NCI-H2107 (cell line): ENCODE measurements at regions not wholly inside any gene's neighbourhood (a gene's known extent, or its start where the extent isn't known, plus 50 kb on each side); places are given as distances from the start of the nearest gene placed in this dataset.
"Not testable (repeated sequence)": the region's sequence is repeated elsewhere in the genome, so short reads cannot be mapped to it uniquely, and the experiment has no call there.

Source experiments
- DNase-seq: peaks from one replicate; lab custom pipeline; 2025; lab: John Stamatoyannopoulos, UW

DNA sequence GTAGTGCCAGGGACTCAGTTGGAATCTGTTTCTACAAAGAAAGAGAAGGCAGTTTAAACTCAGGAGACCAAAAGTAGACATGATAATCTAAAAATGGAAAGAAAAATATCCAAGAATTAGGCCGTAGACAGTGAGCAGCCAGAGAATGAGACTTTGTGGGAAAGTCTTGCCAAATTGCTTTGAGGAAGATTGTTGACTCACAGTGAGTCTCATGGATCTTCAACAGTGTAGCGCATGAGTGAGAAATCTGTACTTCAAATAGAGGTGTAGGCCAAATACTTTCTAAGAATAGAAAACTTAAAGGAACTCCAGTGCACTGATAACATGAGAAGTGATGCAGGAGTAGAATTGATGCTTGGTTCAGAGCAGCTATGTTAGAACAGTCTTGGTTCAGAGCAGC lies 284.5 kb downstream of the HTR1B start:
- no peak for DNase-seq

DNA sequence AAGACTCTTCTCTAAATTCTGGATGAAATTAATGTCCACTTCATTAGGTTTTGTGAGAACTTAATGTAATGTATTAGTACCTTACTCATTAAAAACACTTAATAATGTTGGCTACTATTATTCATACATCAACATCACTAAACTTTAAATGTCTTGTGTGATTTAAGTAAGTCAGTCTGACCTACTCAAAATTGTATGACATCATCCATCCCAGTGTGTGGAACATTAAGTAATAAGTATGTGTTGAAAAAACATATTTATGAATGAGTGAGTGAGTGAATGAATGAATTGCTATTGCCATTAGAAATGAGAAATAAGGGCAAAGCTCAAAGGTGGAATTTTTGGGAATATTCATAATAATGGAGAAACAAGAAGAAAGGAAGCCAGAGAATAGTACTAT lies 285.8 kb downstream of the HTR1B start:
- no peak for DNase-seq

DNA sequence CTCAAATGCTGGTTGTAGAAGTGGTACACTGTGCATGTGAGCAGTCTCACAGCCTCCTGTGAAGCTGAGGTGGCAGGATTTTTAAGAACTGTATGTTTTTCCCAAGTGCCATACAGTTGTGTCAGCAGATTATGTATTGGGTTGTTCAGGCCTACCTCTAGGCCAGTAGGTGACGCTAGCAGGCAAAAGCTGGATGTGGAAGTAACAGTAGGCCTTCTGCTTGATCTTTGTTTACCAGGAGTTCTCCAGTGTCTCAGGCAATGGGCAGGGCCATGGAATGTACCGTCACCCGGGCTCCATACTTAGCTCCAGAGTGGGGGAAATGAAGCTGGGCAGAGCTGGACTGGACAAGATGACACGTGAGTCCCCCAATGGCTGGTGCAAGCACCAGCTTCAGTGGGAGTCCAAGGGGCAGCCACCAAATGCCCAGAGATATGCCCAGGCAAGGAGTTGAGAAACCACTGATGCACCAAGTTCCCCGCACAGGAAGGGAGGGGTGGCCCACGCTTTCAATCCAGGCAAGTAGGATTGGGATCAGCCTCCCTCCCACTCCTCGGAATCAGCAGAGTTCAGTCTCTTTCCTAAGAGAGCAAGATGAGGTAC lies 289.7 kb downstream of the HTR1B start:
- DNase-seq = no peak

DNA sequence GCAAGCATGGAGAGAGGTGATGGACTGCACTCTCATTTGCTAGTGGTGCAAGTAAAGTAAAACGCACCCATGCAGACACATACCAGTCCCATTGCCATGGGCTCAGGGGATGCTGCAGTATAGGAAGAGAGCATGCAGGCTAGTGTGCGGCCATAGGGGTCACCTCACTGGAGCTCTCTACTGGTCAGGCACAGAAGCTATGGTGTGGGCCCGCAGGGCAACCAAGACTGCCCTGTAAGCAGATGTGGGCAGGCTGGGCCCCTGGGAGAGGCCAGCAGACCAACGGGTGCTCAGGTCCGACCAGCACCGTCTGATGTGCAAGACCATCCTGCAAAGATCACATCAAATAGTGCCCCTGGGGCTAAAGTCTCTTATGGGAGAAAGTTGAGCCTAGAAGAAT lies 290.7 kb downstream of the HTR1B start:
- DNase-seq = no peak

DNA sequence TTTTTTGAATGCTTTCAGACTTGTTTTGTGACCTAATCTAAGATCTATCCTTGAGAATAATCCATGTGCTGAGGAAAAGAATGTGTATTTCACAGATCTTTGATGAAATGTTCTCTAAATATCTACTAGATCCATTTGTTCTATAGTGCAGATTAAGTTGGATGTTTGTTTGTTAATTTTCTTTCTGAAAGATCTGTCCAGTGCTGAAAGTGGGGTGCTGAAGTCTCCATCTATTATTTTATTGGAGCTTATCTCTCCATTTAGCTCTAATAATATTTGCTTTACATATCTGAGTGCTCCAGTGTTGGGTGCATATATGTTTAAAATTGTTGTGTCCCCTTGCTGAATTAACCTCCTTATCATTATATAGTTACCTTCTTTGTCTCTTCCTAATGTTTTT lies 303.6 kb downstream of the HTR1B start:
- no peak for DNase-seq

DNA sequence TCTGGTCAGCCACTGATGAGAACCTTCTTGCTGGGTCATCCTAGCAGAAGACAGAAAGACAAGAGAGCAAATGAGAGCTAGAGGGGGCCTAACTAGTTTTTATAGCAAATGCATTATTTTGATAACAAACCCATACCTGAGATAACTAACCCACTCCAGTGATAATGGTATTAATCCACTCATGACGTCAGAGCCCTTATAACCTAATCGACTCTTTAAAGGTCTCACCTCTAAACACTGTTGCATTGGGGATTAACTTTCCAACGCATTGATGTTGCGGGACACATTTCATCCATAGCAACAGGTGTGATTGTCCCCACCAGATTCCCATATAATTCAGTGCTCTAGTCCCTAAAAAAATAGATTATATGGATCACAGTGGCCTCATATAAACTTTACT lies 312.1 kb downstream of the HTR1B start:
- no peak for DNase-seq

DNA sequence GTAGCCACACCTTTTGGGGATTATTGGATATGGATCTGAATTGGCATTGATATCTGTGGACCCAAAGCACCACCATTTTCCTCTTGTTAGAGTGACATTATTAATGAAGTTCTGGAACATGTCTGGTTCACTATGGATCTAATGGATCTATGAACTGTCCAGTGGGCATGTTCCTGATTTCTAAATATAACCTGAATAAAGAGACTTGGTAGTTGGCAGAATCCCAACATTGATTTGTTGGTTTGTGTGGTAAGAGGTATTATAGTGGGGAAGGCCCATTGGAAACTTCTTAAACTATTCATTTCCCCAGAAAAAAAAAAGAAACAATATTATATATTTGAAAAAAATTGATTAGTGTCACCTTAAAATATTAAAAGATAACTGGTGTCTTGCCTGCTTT lies 312.6 kb downstream of the HTR1B start:
- no peak for DNase-seq

DNA sequence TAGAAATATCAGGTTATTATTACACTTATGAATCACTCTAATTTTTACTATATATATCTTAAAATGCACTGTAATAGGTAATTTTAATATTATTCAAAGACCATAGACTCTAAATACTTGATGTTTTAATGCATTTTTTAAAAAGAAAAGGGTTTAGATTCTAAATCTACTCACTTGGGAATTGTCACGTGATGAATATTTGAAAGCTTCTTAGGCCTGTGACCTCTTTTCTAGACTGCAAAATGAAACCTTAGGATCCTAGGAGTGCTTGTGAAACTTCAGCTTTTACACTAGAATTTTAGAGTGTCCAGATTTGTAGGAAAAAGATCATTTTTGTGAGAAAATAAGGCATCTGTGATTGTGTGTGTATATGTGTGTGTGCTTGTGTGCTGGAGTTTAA lies 318.0 kb downstream of the HTR1B start:
- no peak for DNase-seq

DNA sequence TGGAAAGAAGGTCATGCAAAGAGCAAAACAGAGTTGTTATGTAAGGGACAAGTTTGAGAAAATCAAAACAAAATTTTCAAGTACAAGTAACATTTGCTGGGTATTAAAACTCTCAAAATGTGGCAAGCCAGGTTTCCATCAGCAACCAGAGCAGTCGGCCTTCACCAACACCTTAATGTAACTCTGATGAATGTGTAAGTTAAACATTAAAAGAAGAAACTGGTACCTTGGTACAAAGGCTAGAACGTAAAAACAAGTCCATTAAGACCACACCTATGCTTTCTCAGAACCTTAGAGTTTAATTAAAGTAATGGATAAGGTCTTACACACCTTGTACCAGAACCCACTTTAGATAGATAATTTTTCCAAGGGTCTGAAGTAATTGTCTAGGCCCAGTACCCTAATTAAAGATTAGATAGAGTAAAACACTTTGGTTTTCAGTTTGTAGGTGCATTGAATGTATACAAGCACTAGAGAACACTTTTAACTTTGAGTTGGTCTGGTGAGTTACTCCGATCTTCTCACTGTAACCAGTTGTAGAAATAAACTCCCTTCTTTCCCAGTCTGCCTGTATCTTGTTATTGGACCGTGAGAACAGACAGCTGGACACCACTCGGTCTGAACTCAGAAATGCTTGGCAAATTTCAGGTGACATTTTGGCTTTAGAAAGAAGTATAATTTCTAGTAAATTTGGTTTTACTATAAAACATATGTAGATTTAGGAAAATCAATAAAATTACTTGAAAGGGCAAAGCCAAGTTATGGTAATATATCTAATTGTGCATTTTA lies 319.4 kb downstream of the HTR1B start:
- DNase-seq = no peak

DNA sequence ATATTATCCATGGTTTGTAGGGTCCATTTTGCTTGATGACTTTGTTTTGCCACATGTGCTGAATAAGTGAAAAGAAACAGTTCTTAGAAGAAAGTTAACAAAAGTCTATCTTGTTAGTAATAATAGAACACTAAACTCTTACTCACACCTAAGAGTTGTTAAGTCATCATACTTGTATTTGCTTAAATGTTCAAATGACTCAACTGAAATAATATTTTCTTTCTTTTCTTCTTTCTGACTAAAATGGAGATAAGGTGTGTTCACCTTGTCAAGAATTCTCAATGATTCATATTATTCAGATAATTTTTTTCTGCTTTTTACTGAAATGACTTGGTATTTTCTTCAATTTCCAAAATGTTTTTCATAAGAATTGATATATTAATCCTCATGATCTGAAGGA lies 327.2 kb downstream of the HTR1B start:
- DNase-seq = no peak

DNA sequence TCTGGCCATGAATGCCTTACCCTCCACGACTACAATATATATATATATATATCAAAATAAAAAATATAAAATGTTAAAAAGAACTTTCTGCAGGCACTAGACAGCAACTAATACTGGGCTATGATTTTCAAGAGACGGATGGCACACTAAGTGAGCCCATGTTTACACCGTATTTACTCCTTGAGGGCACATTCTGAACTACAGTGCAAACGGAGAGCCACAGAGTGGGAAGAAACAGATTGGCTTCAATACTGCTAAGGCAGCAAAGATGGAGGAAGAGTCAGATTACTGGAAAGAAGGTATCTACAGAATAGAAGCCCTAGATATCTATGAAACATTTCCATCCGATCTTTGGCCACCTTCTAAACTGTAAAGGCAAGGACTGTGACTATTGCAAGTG lies 330.3 kb downstream of the HTR1B start:
- DNase-seq = no peak

DNA sequence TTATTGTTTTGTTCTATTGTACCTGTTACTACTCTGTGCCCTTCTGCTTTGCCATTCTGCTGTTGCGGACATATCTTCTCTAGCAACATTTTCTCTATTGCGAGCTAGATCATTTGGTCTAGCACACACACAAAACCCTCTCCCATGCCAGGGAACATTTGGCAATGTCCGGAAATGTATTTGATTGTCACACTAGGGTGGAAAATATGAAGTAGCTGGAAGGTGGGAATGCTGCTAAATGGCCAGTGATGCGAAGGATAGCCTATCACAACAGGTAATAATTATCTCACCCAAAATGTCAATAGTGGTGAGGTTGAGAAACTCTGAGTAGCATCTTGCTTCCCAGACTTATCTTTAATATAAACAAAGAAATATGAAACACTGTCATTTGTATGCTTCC lies 331.9 kb downstream of the HTR1B start:
- DNase-seq = no peak

DNA sequence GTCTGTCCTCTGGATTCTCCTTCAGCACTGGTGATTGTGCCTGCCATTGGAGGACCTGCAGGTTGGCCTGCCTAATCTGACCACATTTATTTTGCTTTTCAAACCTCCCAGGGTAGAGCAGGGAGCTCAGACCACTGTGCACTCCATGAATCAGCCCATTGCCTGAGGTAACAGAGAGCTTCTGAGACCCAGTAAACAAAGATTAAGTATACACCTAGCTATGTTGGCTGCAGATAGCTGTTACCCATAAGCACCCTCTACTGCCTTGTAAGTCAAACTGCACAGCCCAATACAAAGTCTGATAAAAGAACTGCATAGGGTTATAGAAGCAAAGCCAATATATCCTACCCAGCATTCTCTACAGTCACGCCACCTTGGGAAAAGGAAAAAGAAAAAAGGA lies 338.7 kb downstream of the HTR1B start:
- DNase-seq = no peak

DNA sequence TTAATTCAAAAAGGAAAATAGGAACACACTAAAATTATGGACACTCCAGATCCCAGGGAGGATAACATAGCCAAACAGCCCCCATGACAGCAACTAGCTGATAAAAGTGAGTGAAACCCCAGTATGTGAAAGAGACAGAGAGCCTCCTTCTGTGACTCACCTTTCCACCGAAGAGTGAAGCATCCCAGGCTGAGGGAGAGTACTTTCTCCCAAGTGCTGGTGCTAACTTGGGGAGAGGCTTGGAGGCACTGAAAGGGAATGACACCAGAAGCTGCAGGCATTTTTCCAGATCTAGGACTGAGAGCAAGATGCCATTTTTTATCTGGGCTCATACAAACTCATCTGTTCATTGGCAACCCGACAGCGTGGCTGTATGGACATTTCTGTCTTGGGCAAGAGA lies 339.8 kb downstream of the HTR1B start:
- DNase-seq = no peak

DNA sequence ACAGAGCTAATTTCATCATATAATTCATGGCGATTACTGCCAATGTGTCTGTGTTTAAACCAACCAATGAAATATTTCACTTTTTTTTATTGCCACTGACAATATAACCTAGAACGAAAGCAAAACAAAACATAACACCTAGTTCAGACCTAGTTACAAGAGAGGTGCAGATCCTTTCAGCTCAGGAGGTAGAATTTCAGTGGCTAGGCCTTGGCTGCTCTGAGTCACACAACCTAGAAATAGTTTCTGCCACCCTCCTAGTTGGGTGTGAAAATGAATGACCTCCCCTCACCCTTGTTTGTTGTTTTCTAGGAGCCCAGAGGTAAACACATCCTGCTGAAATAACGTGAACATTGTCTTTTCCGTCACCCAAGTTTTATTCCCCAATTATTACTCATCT lies 356.3 kb downstream of the HTR1B start:
- DNase-seq = no peak

DNA sequence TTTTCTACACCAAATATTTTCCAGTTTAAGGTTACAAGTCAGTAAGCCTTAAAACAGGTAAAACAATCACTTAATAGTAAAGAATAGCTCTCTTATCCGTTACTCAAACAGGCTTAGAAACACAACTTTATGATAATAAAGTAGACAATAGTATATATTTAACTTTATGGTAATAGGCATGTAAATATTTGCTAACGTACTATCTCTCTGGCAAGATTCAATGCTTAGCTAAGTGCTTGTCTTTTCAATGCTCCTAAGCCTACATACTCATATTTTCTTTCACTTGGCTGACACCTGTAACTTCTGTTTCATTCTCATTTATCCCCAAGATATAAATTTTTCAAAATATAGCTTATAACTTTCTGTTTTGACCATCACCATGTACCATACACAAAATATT lies 358.2 kb downstream of the HTR1B start:
- no peak for DNase-seq

DNA sequence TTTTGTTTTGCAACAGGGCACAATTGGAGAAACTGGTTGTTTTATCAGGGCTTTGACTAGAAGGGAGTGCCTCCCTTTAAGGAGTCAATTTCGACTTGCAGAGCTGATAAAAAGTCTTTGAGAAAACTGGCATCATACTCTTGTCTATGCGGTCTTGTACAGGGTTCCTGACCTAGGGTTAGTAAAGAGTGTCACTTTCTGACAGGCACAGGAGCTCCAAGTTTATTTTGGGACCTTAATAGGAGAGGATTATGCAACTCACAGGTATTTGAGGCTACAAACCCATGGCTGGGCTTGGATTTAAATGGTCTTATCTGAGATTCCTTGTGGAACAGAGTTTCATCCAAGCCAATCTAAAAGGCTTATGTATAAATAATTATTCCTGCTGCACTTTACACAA lies 365.4 kb downstream of the HTR1B start:
- DNase-seq = no peak

DNA sequence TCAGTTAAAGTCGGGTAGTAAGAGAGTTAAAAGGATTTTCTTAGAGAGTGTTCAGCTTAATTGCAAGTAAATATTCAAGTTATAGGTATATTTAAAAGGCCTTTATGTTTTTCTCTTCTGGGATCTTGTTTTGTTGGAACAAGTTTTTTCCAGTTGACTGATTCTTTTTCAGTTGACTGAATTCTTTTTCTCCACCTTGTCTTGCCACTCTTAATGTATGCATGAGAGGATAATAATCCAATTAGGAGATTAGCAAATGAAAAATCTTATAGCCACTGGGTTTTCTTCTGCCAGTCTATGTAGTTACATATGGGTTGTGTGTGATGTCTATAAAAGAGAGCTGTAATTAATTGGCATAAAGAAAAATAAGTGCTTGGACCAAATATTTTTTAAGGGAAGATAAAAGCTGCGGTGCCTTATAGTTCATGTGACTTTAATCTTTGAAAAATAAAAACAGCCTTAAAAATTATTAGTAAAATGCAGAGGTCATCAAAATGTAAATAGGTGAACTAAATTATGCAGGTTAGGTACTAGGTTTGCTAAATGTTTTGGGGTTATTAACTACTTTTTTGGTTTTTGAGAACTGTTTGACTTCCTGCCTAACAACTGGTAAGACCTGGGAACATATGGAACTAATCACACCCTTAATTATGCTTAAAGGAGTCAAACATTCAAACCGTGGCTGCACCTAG lies 367.2 kb downstream of the HTR1B start:
- DNase-seq = no peak

DNA sequence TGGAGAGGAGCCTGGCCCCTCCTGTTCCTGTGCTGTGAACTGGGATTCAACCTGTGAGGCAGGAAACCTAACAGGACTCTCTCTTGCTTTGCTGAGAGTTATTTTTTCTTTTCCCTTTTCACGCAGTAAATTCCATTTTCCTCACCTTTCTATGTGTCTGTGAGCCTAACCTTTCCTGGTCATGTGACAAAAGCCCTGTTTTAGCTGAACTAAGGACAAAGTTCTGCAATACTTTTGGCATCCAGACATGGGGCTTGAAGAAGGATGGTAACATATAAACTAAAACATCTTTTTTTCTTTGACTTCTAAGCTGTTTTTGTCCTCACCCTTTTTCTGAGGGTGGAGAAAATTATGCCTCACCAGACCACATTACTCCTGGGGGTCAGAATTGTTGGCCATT lies 368.5 kb downstream of the HTR1B start:
- DNase-seq = no peak

DNA sequence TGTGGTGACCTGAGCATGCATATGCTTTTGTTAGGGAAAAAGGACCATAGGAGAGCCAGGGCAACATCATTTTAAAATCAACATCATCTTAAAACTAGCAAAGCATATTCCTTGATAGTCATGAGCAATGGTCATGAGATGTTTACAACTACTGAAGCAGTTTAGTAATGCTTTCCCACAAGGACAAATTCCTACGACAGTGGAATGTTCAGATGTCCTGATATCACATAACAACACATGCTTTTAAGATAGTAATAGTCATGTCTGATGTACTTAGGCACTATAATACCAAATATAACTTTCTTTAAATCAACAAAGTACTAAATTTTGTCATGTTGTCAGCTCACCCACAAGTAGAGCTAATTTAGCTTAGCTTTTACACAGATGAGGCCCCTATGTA lies 370.3 kb downstream of the HTR1B start:
- no peak for DNase-seq

DNA sequence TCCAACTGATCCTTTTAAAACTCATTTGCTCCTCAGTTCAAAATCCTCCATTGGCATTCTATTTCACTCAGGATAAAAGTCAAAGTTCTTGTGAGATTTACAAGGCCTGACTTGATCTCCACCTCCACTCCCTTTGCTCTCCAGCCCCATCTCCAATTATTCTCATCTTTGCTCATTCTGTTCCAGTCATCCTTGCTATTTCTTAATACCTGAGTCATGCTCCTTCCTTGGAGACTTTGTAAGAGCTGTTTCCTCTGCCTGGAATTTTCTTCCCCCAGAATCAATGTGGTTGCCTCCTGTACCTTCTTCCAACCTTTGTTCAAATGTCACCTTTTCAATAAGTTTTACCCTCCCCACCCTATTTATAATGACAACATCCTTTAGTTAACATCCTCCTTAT lies 373.5 kb downstream of the HTR1B start:
- DNase-seq = no peak

DNA sequence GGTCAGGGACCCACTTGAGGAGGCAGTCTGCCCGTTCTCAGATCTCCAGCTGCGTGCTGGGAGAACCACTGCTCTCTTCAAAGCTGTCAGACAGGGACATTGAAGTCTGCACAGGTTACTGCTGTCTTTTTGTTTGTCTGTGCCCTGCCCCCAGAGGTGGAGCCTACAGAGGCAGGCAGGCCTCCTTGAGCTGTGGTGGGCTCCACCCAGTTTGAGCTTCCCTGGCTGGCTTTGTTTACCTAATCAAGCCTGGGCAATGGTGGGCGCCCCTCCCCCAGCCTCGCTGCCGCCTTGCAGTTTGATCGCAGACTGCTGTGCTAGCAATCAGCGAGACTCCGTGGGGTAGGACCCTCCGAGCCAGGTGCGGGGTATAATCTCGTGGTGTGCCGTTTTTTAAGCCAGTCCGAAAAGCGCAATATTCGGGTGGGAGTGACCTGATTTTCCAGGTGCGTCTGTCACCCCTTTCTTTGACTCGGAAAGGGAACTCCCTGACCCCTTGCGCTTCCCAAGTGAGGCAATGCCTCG lies 375.4 kb downstream of the HTR1B start:
- not testable (repeated sequence) for DNase-seq

DNA sequence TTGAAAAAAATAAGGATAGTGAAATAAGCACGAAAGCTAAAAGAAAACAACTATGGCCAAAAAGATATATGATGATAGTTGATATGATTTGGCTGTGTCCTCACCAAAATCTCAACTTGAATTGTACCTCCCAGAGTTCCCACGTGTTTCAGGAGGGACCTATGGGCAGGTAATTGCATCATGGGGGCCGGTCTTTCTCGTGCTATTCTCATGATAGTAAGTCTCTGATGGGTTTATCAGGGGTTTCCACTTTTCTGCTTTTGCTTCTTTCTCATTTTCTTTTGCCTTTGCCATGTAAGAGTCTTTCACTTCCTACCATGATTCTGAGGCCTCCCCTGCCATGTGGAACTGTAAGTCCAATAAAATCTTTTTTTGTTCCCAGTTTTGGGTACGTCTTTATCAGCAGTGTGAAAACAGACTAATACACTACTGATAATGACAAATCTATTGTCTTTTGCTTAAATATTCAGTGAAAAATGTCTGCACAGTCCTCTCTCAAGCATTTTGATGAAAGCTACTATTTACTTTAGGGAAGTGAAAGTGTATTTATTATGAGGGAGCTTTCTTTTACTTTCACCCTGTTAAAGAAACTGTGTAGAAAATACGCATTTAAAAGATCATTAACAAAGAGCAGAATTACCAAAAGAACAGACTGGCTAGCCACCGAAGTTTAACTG lies 389.1 kb downstream of the HTR1B start:
- no peak for DNase-seq
